ENCODE measurements at regions not wholly inside any gene's neighbourhood (a gene's known extent, or its start where the extent isn't known, plus 50 kb on each side); places are given as distances from the start of the nearest gene placed in this dataset.
A peak's percentile ranks its signal among the peaks of the same experiment; 100 is the strongest.

DNA sequence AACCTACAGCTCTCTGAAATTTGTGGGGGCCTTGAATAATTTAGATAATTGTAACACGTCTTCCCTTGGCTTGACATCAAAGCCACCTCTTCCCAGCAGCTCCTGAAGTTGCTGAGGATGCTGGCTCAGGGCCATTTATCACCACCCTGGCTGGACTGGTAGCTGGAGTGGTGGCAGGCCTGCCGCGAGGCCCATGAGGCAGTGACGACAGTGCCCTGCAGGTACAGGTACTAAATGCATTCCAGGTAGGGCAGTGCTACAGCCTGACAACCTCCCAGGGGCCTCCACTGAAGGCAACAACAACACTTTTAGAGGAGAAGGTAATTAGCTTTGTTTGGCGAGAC, 270.2 kb upstream of the KLF4 start:
- H3K27ac Mint-ChIP-seq, result no peak overlapping the region
- H3K4me3 Mint-ChIP-seq, result no peak overlapping the region
- H3K36me3 Mint-ChIP-seq, result no peaks in the 10 kb centered on the region
- H3K9me3 Mint-ChIP-seq, result peaks cover 4 to 13% (median 10%) of the 10 kb centered on the region in 3 donors
- peaks cover 3% of the 10 kb centered on the region for H3K27me3 Mint-ChIP-seq
- H3K4me1 Mint-ChIP-seq, result peaks cover 0 to 3% (median 0%) of the 10 kb centered on the region in 3 donors

DNA sequence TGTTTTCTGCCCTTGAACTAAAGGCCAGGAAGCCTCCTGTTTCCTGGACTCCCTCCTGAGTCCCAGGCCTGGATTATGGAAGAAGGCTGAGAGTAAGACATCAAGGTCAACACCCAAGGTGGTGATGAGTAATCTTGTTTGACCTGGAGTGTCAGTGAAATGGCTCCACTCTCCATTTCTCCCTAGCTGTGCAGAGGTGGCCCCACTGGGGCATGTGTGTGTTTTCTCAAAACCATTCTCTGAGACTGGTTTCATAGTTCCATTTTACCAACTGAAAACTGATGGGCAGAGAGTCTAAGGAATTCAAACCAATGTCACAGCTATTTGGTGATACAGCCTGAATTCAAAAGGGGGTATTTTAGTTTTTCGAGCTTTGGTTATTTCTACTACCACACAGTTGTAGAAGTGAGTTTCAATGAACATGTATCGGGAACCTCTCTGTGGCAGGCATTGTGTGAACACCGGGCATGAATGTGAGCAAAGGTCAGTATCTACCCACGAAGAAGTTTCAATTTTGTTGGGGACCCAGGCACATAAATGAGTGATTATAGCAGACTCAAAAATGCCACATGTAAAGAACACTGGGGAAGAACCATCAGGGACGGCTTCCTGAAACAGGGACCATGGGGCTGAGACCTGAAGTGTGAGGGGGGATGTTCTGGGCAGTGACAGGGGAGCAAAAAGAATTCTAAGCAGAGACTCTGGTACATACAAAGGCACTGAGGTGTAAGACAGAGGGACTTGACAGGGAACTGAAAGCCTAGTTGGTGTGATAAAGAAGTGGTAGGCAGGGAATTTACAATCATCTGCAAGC, 269.6 kb upstream of the KLF4 start:
- Mint-ChIP-seq H3K36me3 (no peaks in the 10 kb centered on the region), H3K27ac (no peak overlapping the region), H3K27me3 (peaks cover 3% of the 10 kb centered on the region), H3K4me1 (peaks cover 0 to 3% (median 0%) of the 10 kb centered on the region in 3 donors), H3K4me3 (peak overlapping the region in 1 of 4 donors; percentile 28), H3K9me3 (peaks cover 4 to 14% (median 10%) of the 10 kb centered on the region in 3 donors)

DNA sequence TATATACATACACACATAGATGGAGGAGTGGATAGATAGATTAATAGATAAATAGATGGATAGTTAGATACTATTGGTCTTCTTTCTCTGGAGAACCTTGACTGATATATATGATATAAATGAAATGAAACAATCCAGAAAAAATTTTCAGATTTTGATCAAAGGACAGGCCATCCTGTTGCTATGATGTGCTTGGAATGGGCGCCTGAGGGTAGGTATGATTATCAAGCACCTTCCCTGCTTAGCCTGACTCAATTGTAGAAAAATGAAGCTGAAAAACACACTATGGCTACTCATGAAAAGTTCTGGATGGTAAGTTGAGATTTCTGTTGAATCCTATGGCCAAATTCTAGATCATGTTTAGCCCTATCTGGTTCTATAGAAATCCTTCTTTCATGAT, 266.5 kb upstream of the KLF4 start:
- H3K4me3 Mint-ChIP-seq, result no peak overlapping the region
- H3K36me3 Mint-ChIP-seq, result no peaks in the 10 kb centered on the region
- H3K4me1 Mint-ChIP-seq, result peaks cover 0 to 3% (median 3%) of the 10 kb centered on the region in 3 donors
- H3K27ac Mint-ChIP-seq, result no peak overlapping the region
- H3K27me3 Mint-ChIP-seq, result no peaks in the 10 kb centered on the region
- H3K9me3 Mint-ChIP-seq, result peaks cover 0 to 6% (median 0%) of the 10 kb centered on the region in 3 donors

DNA sequence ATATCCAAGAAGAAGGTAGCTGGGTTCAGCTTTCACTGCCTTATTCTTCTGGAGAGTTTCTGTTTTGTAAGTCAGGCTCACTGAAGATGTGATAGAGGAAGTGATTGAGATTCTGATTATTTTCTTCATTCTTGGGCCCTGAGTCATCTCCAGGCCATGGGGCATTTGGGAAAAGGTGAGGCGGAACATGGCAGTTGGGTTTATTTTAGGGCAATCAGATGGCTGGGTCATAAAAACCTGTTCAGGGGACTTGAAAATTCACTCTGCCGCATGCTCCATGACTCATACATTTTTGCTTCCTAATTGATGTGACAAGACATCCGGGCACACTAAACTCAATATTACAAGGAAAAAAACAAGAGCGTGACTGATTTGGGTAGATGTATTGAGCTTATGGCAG, 265.7 kb upstream of the KLF4 start:
- no peaks in the 10 kb centered on the region for H3K27me3 Mint-ChIP-seq
- H3K9me3 Mint-ChIP-seq, result peaks cover 0 to 6% (median 0%) of the 10 kb centered on the region in 3 donors
- no peak overlapping the region for H3K4me3 Mint-ChIP-seq
- peak overlapping the region in 1 of 3 donors; percentile 47 for H3K27ac Mint-ChIP-seq
- H3K36me3 Mint-ChIP-seq, result no peaks in the 10 kb centered on the region
- H3K4me1 Mint-ChIP-seq, result peaks cover 0 to 3% (median 1%) of the 10 kb centered on the region in 3 donors

DNA sequence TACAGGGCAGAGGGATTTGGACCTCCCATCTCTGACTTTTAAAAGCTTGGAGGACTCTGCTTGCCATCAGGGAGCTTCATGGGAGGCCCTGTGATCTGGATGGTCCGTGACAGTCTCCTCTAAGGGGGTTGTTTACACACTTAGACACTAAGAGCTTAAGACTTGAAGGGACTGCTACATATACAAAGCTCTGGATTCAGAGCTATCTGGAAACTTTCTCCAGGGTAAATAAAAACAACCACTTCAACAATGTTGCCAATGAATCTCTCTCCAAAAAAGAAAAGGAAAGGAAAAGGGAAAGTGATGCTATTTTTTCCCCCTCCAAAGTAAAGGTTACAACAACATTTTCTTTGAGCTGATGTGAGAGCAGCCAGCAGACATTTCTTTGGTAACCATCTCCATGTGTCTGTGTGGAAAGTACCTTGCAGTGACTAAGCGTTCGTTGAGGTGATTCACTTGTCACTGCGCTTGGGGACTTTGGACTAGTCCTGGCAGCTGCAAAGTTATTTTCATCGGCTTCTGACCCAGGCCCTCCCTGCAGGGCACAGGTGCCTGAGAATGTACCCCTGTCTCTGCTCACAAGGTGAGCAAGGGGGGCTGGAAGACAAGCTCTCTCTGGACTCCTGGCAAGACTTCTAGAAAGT, 262.1 kb upstream of the KLF4 start:
- no peaks in the 10 kb centered on the region for H3K36me3 Mint-ChIP-seq

DNA sequence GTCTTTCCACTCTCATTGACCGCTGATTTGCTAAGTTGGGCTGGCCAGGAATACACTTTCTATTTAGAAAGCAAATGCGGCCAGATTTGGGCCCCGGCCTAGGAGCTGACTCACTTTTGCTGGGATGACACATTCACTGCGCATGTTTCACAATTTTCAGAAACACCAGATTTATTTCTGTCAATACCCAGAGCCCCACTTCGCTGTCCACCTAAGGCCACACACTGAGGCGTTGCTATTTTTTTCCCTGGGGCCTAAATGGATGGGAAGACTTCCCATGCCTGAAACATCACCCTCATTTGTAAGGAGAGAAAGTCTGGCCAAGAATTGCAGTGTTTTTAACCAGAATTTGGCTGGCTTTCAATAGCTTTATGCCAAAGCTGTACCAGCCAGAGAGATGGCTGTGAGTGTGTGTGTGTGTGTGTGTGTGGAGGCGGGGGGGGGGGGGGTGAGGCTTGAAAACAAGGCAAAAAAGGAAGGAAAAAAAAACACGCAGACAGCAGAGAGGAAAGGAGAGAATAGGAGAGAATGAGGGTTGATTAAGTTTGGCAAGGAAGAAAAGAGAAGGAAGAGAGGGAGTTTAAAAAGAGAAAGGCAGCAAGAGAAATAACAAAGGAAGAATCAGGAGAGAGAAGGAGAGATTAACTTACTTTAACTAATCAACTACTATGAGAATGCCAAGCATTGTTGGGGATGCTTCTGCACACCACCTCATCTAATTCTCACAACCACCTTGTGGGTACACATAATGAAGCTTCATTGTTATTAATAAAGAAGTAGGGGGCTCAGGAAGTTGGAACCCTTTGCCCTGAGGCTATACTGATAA, 261.4 kb upstream of the KLF4 start:
- Mint-ChIP-seq H3K4me3 (no peak overlapping the region), H3K27me3 (no peaks in the 10 kb centered on the region), H3K36me3 (no peaks in the 10 kb centered on the region), H3K27ac (no peak overlapping the region), H3K9me3 (peaks cover 0 to 4% (median 2%) of the 10 kb centered on the region in 3 donors), H3K4me1 (peaks cover 0 to 3% (median 1%) of the 10 kb centered on the region in 3 donors)

More for the DNA sequence above, 262.1 kb upstream of the KLF4 start:
- Mint-ChIP-seq H3K27ac (no peak overlapping the region), H3K4me1 (peaks cover 0 to 3% (median 1%) of the 10 kb centered on the region in 3 donors), H3K9me3 (peaks cover 0 to 4% (median 2%) of the 10 kb centered on the region in 3 donors), H3K27me3 (no peaks in the 10 kb centered on the region), H3K4me3 (no peak overlapping the region)

DNA sequence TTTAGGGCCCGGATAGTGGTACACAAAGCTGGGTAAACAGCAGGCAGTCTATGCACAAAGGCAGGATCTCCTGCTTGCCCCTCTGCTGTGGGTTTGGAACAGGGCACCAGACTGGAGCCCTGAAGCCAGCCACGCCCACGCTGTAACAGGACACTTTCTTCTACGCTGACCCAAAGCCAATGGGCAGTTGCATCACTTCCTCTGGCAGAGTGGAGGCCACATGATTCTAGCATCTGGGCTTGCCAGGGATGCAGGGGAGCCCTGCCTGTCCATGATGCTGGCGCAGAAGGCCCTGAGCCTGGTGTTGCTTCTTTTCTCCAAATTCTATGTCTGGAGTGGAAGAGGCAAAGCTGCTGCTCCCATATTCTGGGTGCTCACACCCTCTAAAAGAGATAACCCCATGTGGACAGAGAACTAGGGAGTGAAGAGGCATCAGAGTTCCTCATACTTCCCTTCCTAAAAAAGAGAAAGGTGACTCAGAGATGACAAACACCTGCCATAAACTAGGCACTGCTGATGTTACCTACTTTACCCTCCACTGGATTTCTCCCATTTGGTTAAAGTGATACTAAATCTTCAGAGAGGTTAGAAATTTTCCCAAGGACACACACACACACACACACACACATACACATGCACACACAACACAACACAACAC, 260.3 kb upstream of the KLF4 start:
- no peaks in the 10 kb centered on the region for H3K27me3 Mint-ChIP-seq
- H3K4me1 Mint-ChIP-seq, result peaks cover 0 to 5% (median 1%) of the 10 kb centered on the region in 3 donors
- peaks cover 0 to 4% (median 2%) of the 10 kb centered on the region in 3 donors for H3K9me3 Mint-ChIP-seq
- H3K4me3 Mint-ChIP-seq, result no peak overlapping the region
- no peaks in the 10 kb centered on the region for H3K36me3 Mint-ChIP-seq
- H3K27ac Mint-ChIP-seq, result no peak overlapping the region

DNA sequence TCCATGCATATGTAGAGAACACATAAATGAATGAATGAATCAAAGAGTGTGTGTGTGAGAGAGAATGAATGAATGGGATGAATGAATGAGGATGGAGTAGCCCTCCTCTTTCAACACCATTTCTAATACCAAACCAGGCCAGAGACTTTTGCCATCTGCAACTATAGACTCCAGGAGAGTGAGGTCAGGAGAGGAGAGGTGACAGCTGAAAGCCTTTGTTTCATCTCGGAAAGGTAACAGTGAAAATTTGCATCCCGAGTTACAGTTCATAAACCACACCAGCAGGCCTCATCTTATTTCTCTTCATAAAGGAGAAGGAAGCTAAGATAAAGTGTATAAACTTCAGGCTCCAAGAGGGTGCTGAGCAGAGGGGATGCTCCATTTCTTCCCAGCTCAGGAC, 255.3 kb upstream of the KLF4 start:
- Mint-ChIP-seq H3K4me1 (peaks cover 0 to 4% (median 0%) of the 10 kb centered on the region in 3 donors), H3K27ac (no peak overlapping the region), H3K27me3 (peaks cover 4% of the 10 kb centered on the region), H3K4me3 (no peak overlapping the region), H3K9me3 (peaks cover 0 to 4% (median 0%) of the 10 kb centered on the region in 3 donors), H3K36me3 (no peaks in the 10 kb centered on the region)

DNA sequence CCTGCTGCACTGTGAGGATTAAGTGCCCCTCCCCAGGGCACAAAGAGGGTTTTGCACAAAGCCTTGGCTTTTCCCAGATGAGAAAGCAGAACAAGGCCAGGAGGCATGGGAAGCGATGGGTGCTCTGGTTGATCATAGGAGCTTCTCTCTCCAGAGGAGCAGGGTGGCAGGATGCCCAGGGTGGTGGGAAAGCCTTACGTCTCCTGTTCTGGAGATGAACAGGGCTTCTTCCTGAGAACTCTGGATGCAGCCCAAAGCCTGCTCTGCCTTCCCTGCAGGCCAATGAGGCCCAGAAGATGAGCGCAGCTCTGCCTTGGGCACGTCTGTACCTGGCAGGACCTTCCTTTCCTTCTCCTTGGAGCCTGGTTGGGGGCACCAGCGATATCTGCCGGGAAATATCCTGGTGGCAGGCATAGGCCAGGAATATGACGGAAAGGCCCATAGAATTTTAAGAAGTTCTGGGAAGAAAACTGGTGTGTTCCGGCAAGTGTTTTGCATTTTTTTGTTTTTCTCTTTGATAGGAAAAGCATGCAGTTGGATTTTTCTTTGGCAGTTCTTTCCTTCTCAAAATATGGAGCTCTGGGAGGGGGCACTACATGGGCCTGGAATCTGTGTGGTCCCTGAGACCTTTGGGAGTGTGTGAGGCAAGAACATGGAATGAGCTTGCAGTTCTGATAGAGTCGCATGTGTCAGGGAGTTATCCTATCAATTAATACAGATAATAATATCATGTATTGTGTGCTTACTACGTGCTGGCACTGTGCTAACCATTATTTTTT, 253.2 kb upstream of the KLF4 start:
- H3K4me1 Mint-ChIP-seq, result peaks cover 0 to 4% (median 0%) of the 10 kb centered on the region in 3 donors
- H3K9me3 Mint-ChIP-seq, result peaks cover 0 to 4% (median 0%) of the 10 kb centered on the region in 3 donors
- H3K27me3 Mint-ChIP-seq, result peaks cover 4% of the 10 kb centered on the region
- no peak overlapping the region for H3K4me3 Mint-ChIP-seq
- H3K36me3 Mint-ChIP-seq, result no peaks in the 10 kb centered on the region
- no peak overlapping the region for H3K27ac Mint-ChIP-seq

DNA sequence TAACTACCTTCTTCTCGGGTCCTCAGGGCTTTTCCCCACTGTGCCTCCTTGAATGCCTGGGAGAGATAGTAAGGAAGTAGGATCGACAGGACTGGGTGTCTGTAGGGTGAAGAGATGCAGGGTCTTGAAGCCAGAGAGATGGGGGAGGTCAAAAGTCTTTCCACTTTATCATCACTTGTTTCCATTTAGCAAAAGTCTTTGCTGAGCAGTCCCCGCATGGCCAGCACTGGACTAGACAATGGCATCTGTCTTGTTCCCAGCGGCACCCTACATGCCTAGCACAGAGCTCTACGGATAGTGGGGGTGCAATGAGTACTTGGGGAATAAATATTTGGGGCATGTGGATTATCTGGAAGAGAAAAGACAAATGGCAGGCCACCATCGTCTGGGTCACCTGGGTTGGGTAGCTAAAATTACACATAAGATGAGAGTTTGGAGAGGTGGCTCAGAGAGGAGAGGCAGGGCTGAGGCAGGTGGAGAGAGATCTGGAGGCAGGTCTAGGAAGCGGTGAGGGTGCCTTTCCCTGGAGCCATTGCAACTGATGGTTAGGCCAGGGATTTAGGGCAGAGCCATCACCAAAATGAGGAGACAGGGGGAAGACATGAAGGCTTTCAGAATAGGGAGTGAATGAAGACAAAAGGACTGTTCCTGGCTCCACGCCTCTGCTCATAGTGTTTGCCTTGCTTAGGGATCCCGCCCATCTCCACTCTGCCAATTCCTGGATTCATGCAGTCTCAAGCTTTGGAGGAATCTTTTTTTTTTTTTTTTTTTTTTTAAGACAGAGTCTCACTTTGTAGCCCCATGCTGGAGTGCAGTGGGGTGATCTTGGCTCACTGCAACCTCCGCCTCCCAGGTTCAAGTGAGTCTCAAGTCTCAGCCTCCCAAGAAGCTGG, 250.8 kb upstream of the KLF4 start:
- Mint-ChIP-seq H3K4me1 (peaks cover 0 to 4% (median 0%) of the 10 kb centered on the region in 3 donors), H3K4me3 (no peak overlapping the region), H3K27me3 (peaks cover 8% of the 10 kb centered on the region), H3K36me3 (no peaks in the 10 kb centered on the region), H3K9me3 (no peaks in the 10 kb centered on the region), H3K27ac (no peak overlapping the region)

DNA sequence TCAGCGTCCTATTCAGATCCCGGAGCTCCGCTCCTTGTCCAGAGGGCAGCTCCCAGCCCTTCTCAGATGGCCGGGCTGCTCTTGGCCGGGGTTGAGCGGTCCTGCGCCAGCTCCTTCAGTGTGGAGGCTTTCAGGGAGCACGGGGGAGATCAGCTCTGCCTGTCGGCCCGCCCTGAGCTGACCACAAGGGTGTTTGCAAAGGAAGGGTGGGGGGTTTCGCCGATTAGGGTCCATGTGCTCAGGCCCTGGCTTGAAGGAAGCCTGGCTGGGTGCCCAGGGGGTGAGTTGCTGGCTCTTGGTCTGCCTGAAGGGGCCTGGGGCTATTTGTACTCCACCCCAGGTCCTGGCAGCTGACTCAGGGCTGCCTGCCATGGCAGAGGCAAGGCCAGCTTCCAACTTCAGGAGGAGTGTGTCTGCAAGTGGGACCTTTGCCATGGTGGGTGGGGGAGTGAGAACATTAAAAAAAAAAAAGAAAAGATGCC, 250.1 kb upstream of the KLF4 start:
- Mint-ChIP-seq H3K27me3 (peaks cover 8% of the 10 kb centered on the region), H3K36me3 (no peaks in the 10 kb centered on the region), H3K4me1 (no peaks in the 10 kb centered on the region), H3K27ac (no peak overlapping the region), H3K4me3 (no peak overlapping the region), H3K9me3 (no peaks in the 10 kb centered on the region)

DNA sequence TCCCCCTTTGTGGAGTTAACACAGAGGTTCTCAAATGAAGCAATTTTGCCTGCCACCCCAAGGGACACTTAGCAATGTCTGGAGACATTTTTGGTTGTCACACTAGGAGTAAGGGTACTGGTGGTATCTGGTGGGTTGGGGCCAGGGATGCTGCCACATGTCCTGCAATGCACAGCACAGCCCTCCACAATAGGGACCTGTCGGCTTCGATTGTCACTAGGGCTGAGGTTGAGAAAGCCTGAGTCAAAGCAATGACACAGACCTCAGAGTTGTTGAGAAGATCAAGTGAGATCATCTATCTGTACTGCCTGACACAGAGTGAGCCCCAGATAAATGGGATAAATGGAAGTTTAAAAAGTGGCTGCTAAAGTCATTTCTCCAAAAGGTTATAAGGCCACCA, 249.2 kb upstream of the KLF4 start:
- Mint-ChIP-seq H3K27me3 (peaks cover 8% of the 10 kb centered on the region), H3K27ac (no peak overlapping the region), H3K9me3 (no peaks in the 10 kb centered on the region), H3K36me3 (no peaks in the 10 kb centered on the region), H3K4me1 (no peaks in the 10 kb centered on the region), H3K4me3 (no peak overlapping the region)

Measured in IgD-negative memory B cell (primary cell).